C4-2B (cell line): ENCODE measurements at regions not wholly inside any gene's neighbourhood (a gene's known extent, or its start where the extent isn't known, plus 50 kb on each side); places are given as distances from the start of the nearest gene placed in this dataset.

Experiments
- H3K27ac ChIP-seq: fragments of 450-650 bp; 2 replicates; pipeline ENCODE4 v1.5.1; 2017
- CTCF ChIP-seq: fragments of 450-650 bp; conservative IDR thresholded peaks from 2 replicates; pipeline ENCODE4 v1.5.1; 2017; ENCODE audit warnings: mild to moderate bottlenecking
- ZFX ChIP-seq: fragments of 450-650 bp; IDR thresholded peaks from 2 replicates; pipeline ENCODE4 v1.6.1; 2017

GRCh38 chr12:75766263-75767160 lies 255.1 kb upstream of the KRR1 start:
- TF ChIP-seq CTCF (no peak), ZFX (no peak)
- H3K27ac ChIP-seq: no peak overlapping the region

- no peak for TF ChIP-seq CTCF
- no peak for TF ChIP-seq ZFX
- no peak overlapping the region for H3K27ac ChIP-seq
Measured at GRCh38 chr12:75765170-75766059, 254.0 kb upstream of the KRR1 start.

- H3K27ac ChIP-seq: no peak overlapping the region
- TF ChIP-seq ZFX: no peak
Measured at GRCh38 chr12:75764091-75764841, 252.9 kb upstream of the KRR1 start.

- H3K27ac ChIP-seq: no peak overlapping the region
- TF ChIP-seq CTCF: no peak
- no peak for TF ChIP-seq ZFX
Measured at GRCh38 chr12:75760573-75761294, 249.3 kb upstream of the KRR1 start.

- TF ChIP-seq CTCF (no peak), ZFX (no peak)
- H3K27ac ChIP-seq: no peak overlapping the region
Measured at GRCh38 chr12:75759842-75760572, 248.6 kb upstream of the KRR1 start.

- TF ChIP-seq CTCF: no peak
- no peak for TF ChIP-seq ZFX
- no peak overlapping the region for H3K27ac ChIP-seq
Measured at GRCh38 chr12:75759196-75759595, 247.8 kb upstream of the KRR1 start.
